Fibroblast of gingiva (primary cell): ENCODE measurements at regions not wholly inside any gene's neighbourhood (a gene's known extent, or its start where the extent isn't known, plus 50 kb on each side); places are given as distances from the start of the nearest gene placed in this dataset.
A peak's percentile ranks its signal among the peaks of the same experiment; 100 is the strongest.
"Not testable (repeated sequence)": the region's sequence is repeated elsewhere in the genome, so short reads cannot be mapped to it uniquely, and the experiment has no call there.

Experiments
- DNase-seq: peaks from one replicate; pipeline ENCODE4 v3.0.0-alpha.2; 2011; ENCODE audit warnings: low read depth

GRCh38 chr6:85008296-85009009, 244.1 kb upstream of the TBX18 start:
- DNase-seq = peak; percentile 89

GRCh38 chr6:85006362-85006761, 242.0 kb upstream of the TBX18 start:
- peak; percentile 75 for DNase-seq

- DNase-seq = no peak
These were observed 241.1 kb upstream of the TBX18 start for GRCh38 chr6:85005494-85005893.

- peak; percentile 82 for DNase-seq
These were observed 240.1 kb upstream of the TBX18 start for GRCh38 chr6:85004361-85004995.

GRCh38 chr6:85002847-85003246, 238.4 kb upstream of the TBX18 start:
- no peak for DNase-seq

- DNase-seq = no peak
These were observed 235.6 kb upstream of the TBX18 start for GRCh38 chr6:85000001-85000400.

- no peak for DNase-seq
These were observed 233.8 kb upstream of the TBX18 start for GRCh38 chr6:84998223-84998622.

GRCh38 chr6:84988766-84989165, 224.4 kb upstream of the TBX18 start:
- peak; percentile 81 for DNase-seq

GRCh38 chr6:84985490-84985889, 221.1 kb upstream of the TBX18 start:
- DNase-seq = not testable (repeated sequence)

- peak; percentile 59 for DNase-seq
These were observed 215.1 kb upstream of the TBX18 start for GRCh38 chr6:84979541-84979940.

- peak; percentile 24 for DNase-seq
These were observed 212.9 kb upstream of the TBX18 start for GRCh38 chr6:84977363-84977705.

GRCh38 chr6:84976526-84977362, 212.3 kb upstream of the TBX18 start:
- peak; percentile 71 for DNase-seq

- DNase-seq = no peak
These were observed 210.9 kb upstream of the TBX18 start for GRCh38 chr6:84975316-84975715.

GRCh38 chr6:84973606-84974005, 209.2 kb upstream of the TBX18 start:
- DNase-seq = no peak

GRCh38 chr6:84967965-84968364, 203.6 kb upstream of the TBX18 start:
- no peak for DNase-seq

- DNase-seq = peak; percentile 46
These were observed 203.0 kb upstream of the TBX18 start for GRCh38 chr6:84967389-84967788.

- peak; percentile 18 for DNase-seq
These were observed 188.8 kb upstream of the TBX18 start for GRCh38 chr6:84953111-84953755.

GRCh38 chr6:84944926-84945325, 180.5 kb upstream of the TBX18 start:
- not testable (repeated sequence) for DNase-seq

- DNase-seq = no peak
These were observed 179.5 kb upstream of the TBX18 start for GRCh38 chr6:84943905-84944304.

- not testable (repeated sequence) for DNase-seq
These were observed 177.2 kb upstream of the TBX18 start for GRCh38 chr6:84941609-84942008.

GRCh38 chr6:84929212-84929611, 164.8 kb upstream of the TBX18 start:
- DNase-seq = no peak

- no peak for DNase-seq
These were observed 163.2 kb upstream of the TBX18 start for GRCh38 chr6:84927551-84927950.
